Right lobe of liver (tissue), 6 donors: ENCODE measurements at regions not wholly inside any gene's neighbourhood (a gene's known extent, or its start where the extent isn't known, plus 50 kb on each side); places are given as distances from the start of the nearest gene placed in this dataset.

ENCODE experiments used
- ATAC-seq, 4 donors: fragments of 200-7000 bp; cut with Tn5 transposase; one replicate each; pipeline ENCODE4 v1.9.1; 2020; ENCODE audit warnings: mild to moderate bottlenecking in 4 of 4, moderate library complexity in 4 of 4
- DNase-seq, 3 donors: peaks; one replicate each; pipeline ENCODE4 v3.0.0-alpha.2; 2020
- H3K27ac ChIP-seq, 3 donors: fragments of 200-600 bp; one replicate each; pipeline ENCODE4 v1.8.0; 2022
- H3K27me3 ChIP-seq, 2 donors: fragments of 200-600 bp; one replicate each; pipeline ENCODE4 v1.8.0; 2022
- H3K36me3 ChIP-seq, 4 donors: fragments of 200-600 bp; sonication (generic) in 1 of 4; one replicate each; pipeline versions ENCODE4 v1.5.1 to v1.8.0; 2017 to 2022; ENCODE audit warnings: control low read depth in 1 of 4
- H3K4me1 ChIP-seq, 4 donors: fragments of 200-600 bp; sonication (generic) in 1 of 4; one replicate each; pipeline versions ENCODE4 v1.5.1 to v1.8.0; 2017 to 2022; ENCODE audit warnings: control low read depth in 1 of 4
- H3K4me3 ChIP-seq, 3 donors: fragments of 200-600 bp; one replicate each; pipeline ENCODE4 v1.8.0; 2022
- H3K9me3 ChIP-seq, 4 donors: fragments of 200-600 bp; sonication (generic) in 1 of 4; one replicate each; pipeline versions ENCODE4 v1.5.1 to v1.8.0; 2017 to 2022; ENCODE audit warnings: control low read depth in 1 of 4
- CTCF ChIP-seq, 4 donors: fragments of 200-600 bp in 3 of 4; fragments of 450-650 bp in 1 of 4; IDR thresholded peaks; one replicate each; pipeline versions ENCODE4 v1.5.1 to v1.8.0; 2016 to 2022; ENCODE audit warnings: antibody characterized with exemption in 4 of 4, mild to moderate bottlenecking in 2 of 4
- POLR2A ChIP-seq: fragments of 450-650 bp; IDR thresholded peaks from one replicate; pipeline ENCODE4 v1.6.1; 2017; ENCODE audit warnings: antibody characterized with exemption, mild to moderate bottlenecking
- WGBS: methylation state at CpG from one replicate; pipeline ENCODE4 v1.1.6; 2018; ENCODE audit warnings: low coverage, low lambda C conversion rate; ENCODE audit not compliant: insufficient coverage; ENCODE audit errors: missing lambda C conversion rate; 5-methylcytosine and 5-hydroxymethylcytosine counted together
- intact Hi-C, 2 donors: fragments of 100-400 bp; cut with DNase I; formaldehyde crosslinking; loops; one replicate each; pipeline versions ENCODE4 v1.11.2 to v1.14.1; 2022
- donor health status: DM: no; HTN: yes; CAD: no.
- donor health status: DM: no; HTN: no; CAD: no.
- donor health status: DM: no; HTN: no; CAD: no.
- donor health status: DM: no; HTN: yes; CAD: no.
- donor health status: DM: no; HTN: yes; CAD: no.

- ATAC-seq (no peak), DNase-seq (no peak)
- TF ChIP-seq POLR2A (no peak), CTCF (IDR thresholded peaks at IDR 0.05) (no peak)
- no peak overlapping the region for H3K4me3 ChIP-seq
- intact Hi-C loops: no loop called here
- H3K27ac ChIP-seq: no peak overlapping the region
- H3K27me3 ChIP-seq: no peaks in the 10 kb centered on the region
- WGBS: 53% methylated on average over 2 of the region's 2 CpGs
- no peaks in the 10 kb centered on the region for H3K9me3 ChIP-seq
- H3K36me3 ChIP-seq: no peaks in the 10 kb centered on the region
- H3K4me1 ChIP-seq: peaks cover 0 to 2% (median 0%) of the 10 kb centered on the region in 4 donors
Observed at GRCh38 chr12:89067421-89068187, 284.7 kb downstream of the DUSP6 start.

- TF ChIP-seq CTCF (IDR thresholded peaks at IDR 0.05) (no peak), POLR2A (no peak)
- Histone ChIP-seq H3K27me3 (no peaks in the 10 kb centered on the region), H3K9me3 (no peaks in the 10 kb centered on the region), H3K4me1 (no peaks in the 10 kb centered on the region), H3K4me3 (no peak overlapping the region), H3K36me3 (no peaks in the 10 kb centered on the region), H3K27ac (no peak overlapping the region)
- 96% methylated on average over 3 of the region's 3 CpGs for WGBS
- intact Hi-C loops: no loop called here
- no peak for ATAC-seq
- DNase-seq: no peak
Observed at GRCh38 chr12:89064780-89065179, 287.5 kb downstream of the DUSP6 start.

DNA sequence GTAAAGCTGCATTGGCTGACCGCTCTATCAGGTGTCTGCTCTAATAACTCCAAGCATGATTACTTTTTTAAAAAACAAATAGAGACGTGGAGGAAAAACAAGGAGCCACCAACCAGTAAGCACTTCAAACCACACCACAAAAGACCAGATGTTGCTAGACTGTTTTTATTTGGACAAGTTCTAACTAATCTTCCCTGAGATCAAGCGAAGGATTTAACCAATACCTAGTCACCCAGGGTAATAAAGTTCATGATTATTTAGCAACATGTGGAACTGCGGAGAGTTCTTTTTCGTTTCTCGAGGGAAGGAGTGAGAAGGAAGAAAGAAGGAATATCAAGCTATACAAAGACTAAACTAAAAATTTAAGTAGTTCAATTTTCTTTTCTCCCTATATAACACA lies 288.1 kb downstream of the DUSP6 start:
- no peak overlapping the region for H3K27ac ChIP-seq
- H3K27me3 ChIP-seq: no peaks in the 10 kb centered on the region
- H3K9me3 ChIP-seq: no peaks in the 10 kb centered on the region
- 87% methylated on average over 6 of the region's 6 CpGs for WGBS
- no peak for ATAC-seq
- no peaks in the 10 kb centered on the region for H3K4me1 ChIP-seq
- no peaks in the 10 kb centered on the region for H3K36me3 ChIP-seq
- no peak for DNase-seq
- intact Hi-C loops: no loop called here
- H3K4me3 ChIP-seq: no peak overlapping the region
- no peak for TF ChIP-seq CTCF (IDR thresholded peaks at IDR 0.05)
- TF ChIP-seq POLR2A: no peak

DNA sequence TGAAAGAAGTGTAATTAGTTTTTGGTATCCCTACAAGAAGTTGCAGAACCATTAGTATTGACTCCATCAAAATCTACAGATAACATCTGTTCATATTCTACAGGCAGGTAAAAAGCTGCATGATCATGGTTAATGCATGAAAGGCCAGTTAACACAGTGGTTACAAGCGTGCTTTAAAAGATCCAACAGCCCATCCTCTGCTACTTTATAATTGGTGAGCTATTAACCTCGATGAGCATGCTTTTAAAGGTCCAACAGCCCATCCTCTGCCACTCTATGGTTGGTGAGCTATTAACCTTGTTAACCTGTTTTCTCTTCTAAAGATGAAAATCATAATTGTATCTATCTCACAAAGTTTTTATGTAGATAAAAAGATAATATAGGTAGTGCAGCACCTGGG lies 289.3 kb downstream of the DUSP6 start:
- Histone ChIP-seq H3K36me3 (no peaks in the 10 kb centered on the region), H3K4me3 (no peak overlapping the region), H3K27me3 (no peaks in the 10 kb centered on the region), H3K9me3 (no peaks in the 10 kb centered on the region), H3K27ac (no peak overlapping the region), H3K4me1 (no peaks in the 10 kb centered on the region)
- ATAC-seq: no peak
- 44% methylated on average over 2 of the region's 2 CpGs for WGBS
- intact Hi-C loops: no loop called here
- no peak for DNase-seq
- TF ChIP-seq POLR2A: no peak
- no peak for TF ChIP-seq CTCF (IDR thresholded peaks at IDR 0.05)
